Activated CD4-positive, alpha-beta memory T cell treated with anti-CD3 and anti-CD28 coated beads for 36 hours (primary cell): ENCODE measurements at regions not wholly inside any gene's neighbourhood (a gene's known extent, or its start where the extent isn't known, plus 50 kb on each side); places are given as distances from the start of the nearest gene placed in this dataset.

ENCODE experiments used
- CTCF ChIA-PET: fragments of 350-600 bp; sonication (Branson Sonifier 250); formaldehyde crosslinking; loops from one replicate; lab custom pipeline; 2021; ENCODE audit warnings: antibody characterized with exemption, inconsistent platforms; lab: Charles Lee
- POLR2A ChIA-PET: fragments of 350-600 bp; sonication (Branson Sonifier 250); formaldehyde crosslinking; loops from one replicate; lab custom pipeline; 2021; ENCODE audit warnings: antibody characterized with exemption; lab: Charles Lee
- DNase-seq: peaks from one replicate; pipeline ENCODE4 v3.0.0-alpha.2; 2020
- H3K27ac Mint-ChIP-seq: one replicate; pipeline ENCODE4 v1.8.0; 2021; ENCODE audit warnings: mixed read lengths
- H3K27me3 Mint-ChIP-seq: one replicate; pipeline ENCODE4 v1.8.0; 2021; ENCODE audit warnings: mixed read lengths
- H3K36me3 Mint-ChIP-seq: one replicate; pipeline ENCODE4 v1.8.0; 2021; ENCODE audit warnings: mixed read lengths
- H3K4me1 Mint-ChIP-seq: one replicate; pipeline ENCODE4 v1.8.0; 2021; ENCODE audit warnings: low read depth, mixed read lengths
- H3K4me3 Mint-ChIP-seq: one replicate; pipeline ENCODE4 v1.8.0; 2021; ENCODE audit warnings: mild to moderate bottlenecking, mixed read lengths
- H3K9me3 Mint-ChIP-seq: one replicate; pipeline ENCODE4 v1.8.0; 2021; ENCODE audit warnings: mixed read lengths
- intact Hi-C: fragments of 100-400 bp; cut with micrococcal nuclease; formaldehyde crosslinking; loops from one replicate; pipeline ENCODE4 v1.15.1; 2023

DNA sequence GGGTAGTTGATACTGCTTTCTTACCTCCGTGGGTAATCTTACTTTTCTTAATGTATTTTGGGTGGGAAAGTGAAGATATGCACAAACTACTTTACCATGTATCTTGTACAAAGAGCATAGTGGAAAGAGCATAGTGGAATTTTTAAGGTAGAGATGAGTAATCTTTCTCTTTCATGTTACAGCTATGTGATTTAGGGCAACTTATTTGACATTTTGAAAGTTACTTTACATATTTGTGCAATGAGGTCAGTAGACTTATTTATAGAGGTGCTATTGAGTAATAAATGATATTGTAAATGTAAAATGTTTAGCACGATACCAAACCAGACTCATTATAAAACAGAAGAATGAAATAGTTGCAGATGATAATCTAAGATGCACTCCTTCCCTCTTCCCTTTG, 351.2 kb downstream of the TRAM1L1 start:
- Mint-ChIP-seq H3K9me3 (no peaks in the 10 kb centered on the region), H3K4me3 (no peak overlapping the region), H3K4me1 (no peaks in the 10 kb centered on the region), H3K27ac (no peak overlapping the region), H3K36me3 (no peaks in the 10 kb centered on the region), H3K27me3 (no peaks in the 10 kb centered on the region)
- no peak for DNase-seq
- CTCF ChIA-PET, result no interaction called here
- POLR2A ChIA-PET, result no interaction called here
- intact Hi-C loops, result no loop called here

DNA sequence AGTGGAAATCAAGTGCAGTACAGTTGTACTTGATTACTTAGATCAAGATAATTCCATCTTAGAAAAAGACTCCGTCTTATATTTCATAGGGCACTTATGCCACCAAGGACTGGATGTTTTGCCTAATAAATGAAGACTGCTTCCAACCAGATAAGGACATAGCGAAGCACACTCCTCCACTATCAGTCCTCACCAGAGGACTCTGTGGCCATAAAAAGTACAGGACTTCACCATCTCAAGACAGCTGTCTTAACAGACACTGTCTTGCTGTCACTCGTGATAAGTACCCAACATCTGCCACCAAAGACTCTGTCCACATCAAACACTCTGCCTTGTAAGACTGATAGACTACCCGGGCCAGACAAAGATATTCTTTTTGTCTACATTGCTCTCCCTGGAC, 352.0 kb downstream of the TRAM1L1 start:
- no peak overlapping the region for H3K27ac Mint-ChIP-seq
- DNase-seq, result no peak
- ChIA-PET POLR2A (no interaction called here), CTCF (no interaction called here)
- no peaks in the 10 kb centered on the region for H3K27me3 Mint-ChIP-seq
- H3K4me1 Mint-ChIP-seq, result no peaks in the 10 kb centered on the region
- no peaks in the 10 kb centered on the region for H3K36me3 Mint-ChIP-seq
- no peak overlapping the region for H3K4me3 Mint-ChIP-seq
- intact Hi-C loops, result no loop called here
- no peaks in the 10 kb centered on the region for H3K9me3 Mint-ChIP-seq

DNA sequence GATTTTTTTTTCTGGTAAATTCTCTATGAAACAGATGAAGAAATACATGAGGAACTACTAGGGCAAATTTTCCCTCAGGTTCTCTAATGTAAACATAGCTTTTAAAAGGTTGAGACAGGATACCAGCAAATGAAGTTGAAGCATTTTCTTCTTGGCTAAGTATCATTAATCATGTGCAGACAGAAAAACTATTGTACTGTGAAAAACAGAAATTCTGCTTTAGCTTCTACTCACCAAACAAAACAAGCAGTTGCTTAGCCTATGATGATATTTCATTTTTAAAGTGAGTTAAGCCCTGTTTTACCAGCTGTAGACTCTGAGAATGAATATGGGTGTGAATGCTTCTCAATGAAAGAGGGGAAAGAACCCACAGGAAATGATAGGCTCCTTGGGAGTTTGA, 358.9 kb downstream of the TRAM1L1 start:
- no peaks in the 10 kb centered on the region for H3K27me3 Mint-ChIP-seq
- POLR2A ChIA-PET, result no interaction called here
- H3K36me3 Mint-ChIP-seq, result no peaks in the 10 kb centered on the region
- peaks cover 6% of the 10 kb centered on the region for H3K9me3 Mint-ChIP-seq
- no peak overlapping the region for H3K4me3 Mint-ChIP-seq
- no peak overlapping the region for H3K27ac Mint-ChIP-seq
- no peaks in the 10 kb centered on the region for H3K4me1 Mint-ChIP-seq
- DNase-seq, result no peak
- intact Hi-C loops, result no loop called here
- CTCF ChIA-PET, result no interaction called here

DNA sequence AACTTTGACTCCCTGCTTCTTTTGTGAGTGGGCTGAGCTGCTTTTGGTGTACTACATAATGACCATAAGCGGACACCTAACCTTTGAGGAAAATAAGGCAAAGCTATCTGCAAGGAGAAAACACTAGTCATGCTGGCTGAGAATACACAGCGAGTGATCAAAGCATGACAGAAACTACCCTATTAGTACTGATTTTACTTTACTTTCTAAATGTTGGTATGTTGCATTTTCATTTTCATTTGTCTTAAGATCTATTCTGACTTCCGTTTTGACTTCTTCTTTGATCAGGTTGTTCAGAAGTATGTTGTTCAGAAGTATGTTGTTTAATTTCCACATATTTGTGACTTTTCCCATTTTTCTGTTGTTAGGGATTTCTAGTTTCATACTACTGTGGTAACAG, 361.1 kb downstream of the TRAM1L1 start:
- Mint-ChIP-seq H3K36me3 (no peaks in the 10 kb centered on the region), H3K4me3 (no peak overlapping the region), H3K27ac (no peak overlapping the region), H3K9me3 (peaks cover 6% of the 10 kb centered on the region), H3K27me3 (no peaks in the 10 kb centered on the region), H3K4me1 (no peaks in the 10 kb centered on the region)
- POLR2A ChIA-PET, result no interaction called here
- DNase-seq, result no peak
- intact Hi-C loops, result no loop called here
- CTCF ChIA-PET, result no interaction called here

DNA sequence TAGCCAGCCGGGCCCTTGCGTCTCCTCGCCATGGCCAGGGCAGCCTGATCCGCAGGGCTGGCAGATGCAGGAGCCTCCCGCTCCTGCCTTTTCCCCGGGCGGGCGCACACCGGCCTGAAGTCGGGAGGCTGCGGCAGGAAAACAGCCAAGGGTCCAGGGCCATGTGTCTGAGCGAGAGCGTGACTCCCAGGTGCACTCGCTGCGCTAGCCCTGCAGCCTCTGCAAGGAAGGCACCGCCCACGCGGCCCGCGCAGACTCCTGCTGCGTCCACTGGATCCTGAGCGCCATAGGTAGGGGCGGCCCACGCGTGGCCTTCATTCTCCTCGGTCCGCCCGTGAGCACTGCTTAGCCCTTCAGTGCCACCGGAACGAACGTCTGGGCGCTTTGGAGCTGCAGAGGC, 379.9 kb downstream of the TRAM1L1 start:
- no peaks in the 10 kb centered on the region for H3K27me3 Mint-ChIP-seq
- intact Hi-C loops, result no loop called here
- no peak overlapping the region for H3K27ac Mint-ChIP-seq
- H3K4me3 Mint-ChIP-seq, result no peak overlapping the region
- no peak for DNase-seq
- ChIA-PET POLR2A (no interaction called here), CTCF (no interaction called here)
- no peaks in the 10 kb centered on the region for H3K9me3 Mint-ChIP-seq
- H3K4me1 Mint-ChIP-seq, result no peaks in the 10 kb centered on the region
- H3K36me3 Mint-ChIP-seq, result no peaks in the 10 kb centered on the region

DNA sequence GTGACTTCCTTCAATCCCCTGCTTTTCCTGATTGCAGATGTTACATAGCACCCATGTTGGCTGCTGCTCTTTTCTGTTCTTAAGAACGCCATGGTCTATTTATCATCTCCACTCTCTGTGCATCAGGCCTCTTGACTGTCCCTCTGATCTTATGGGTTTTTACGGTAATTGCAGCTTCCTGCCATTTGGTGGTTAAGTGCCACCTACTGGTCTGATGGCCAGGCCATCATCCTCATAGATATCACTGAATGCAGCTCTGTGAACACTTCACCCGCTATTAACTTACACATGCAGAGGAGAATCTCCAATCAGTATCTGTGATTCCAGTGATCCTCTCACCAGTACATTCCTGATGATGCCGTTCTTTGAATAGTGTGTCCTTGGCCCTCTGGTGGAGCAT, 382.4 kb downstream of the TRAM1L1 start:
- H3K4me3 Mint-ChIP-seq, result no peak overlapping the region
- no peaks in the 10 kb centered on the region for H3K36me3 Mint-ChIP-seq
- H3K9me3 Mint-ChIP-seq, result peaks cover 10% of the 10 kb centered on the region
- no peak for DNase-seq
- H3K4me1 Mint-ChIP-seq, result no peaks in the 10 kb centered on the region
- no peak overlapping the region for H3K27ac Mint-ChIP-seq
- no peaks in the 10 kb centered on the region for H3K27me3 Mint-ChIP-seq
- CTCF ChIA-PET, result no interaction called here
- POLR2A ChIA-PET, result no interaction called here
- intact Hi-C loops, result no loop called here

DNA sequence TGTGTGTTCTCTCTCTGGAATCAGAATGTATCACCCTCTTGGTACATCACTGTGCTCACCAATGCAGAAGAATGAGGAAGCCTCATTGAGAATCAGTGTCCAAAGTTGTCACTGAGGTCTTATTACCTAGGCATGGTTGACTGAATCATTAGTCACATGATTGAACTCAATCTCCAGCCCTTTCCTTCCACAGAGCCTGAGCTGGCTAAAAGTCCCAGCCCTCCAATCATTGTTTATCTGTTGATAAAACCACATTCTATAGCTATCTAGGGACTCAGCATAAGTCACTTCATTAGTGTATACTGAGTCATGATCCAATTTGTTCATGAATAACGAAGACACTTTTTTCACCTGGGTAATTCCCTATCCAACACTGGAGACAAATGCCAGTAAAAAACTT, 396.8 kb downstream of the TRAM1L1 start:
- DNase-seq, result no peak
- ChIA-PET POLR2A (no interaction called here), CTCF (no interaction called here)
- H3K27me3 Mint-ChIP-seq, result no peaks in the 10 kb centered on the region
- H3K4me3 Mint-ChIP-seq, result no peak overlapping the region
- H3K27ac Mint-ChIP-seq, result no peak overlapping the region
- H3K36me3 Mint-ChIP-seq, result no peaks in the 10 kb centered on the region
- intact Hi-C loops, result no loop called here
- no peaks in the 10 kb centered on the region for H3K4me1 Mint-ChIP-seq
- H3K9me3 Mint-ChIP-seq, result peaks cover 3% of the 10 kb centered on the region

DNA sequence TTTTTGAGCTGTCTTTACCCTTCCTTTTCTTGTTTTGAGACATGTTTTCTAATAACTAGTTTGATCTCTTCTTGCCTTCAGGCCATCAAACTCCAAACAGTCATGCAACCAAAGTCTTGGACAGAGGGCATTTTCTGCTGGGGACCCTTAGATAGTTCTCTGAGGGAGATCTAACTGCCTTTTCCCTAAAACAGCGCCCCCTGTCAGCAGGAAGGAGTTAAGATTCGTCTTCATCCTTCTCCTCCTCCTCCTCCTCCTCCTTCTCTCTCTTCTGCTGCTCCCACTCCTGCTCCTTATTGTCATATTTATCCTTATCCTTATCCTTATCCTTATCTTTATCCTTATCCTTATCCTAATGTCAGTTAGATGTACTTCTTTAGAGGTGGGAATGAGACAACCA, 417.2 kb downstream of the TRAM1L1 start:
- Mint-ChIP-seq H3K4me3 (no peak overlapping the region), H3K4me1 (no peaks in the 10 kb centered on the region), H3K27ac (no peak overlapping the region), H3K36me3 (no peaks in the 10 kb centered on the region), H3K27me3 (no peaks in the 10 kb centered on the region), H3K9me3 (peaks cover 10% of the 10 kb centered on the region)
- DNase-seq, result no peak
- POLR2A ChIA-PET, result no interaction called here
- intact Hi-C loops, result no loop called here
- CTCF ChIA-PET, result no interaction called here

DNA sequence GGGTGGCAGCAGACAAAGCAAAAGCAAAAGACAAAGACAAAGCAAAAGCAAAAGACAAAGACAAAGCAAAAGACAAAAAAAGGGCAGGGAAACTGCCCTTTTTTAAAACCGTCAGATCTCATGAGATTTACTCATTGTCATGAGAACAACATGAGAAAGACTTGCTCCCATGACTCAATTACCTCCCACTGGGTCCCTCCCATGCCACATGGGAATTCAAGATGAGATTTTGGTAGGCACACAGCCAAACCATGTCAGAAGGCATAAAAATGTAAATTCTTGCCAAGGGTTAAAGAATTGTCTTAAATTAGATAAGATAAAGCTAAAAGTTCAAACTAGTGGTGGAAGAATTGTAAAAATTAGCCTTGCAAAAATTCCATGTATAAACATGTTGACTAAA, 419.7 kb downstream of the TRAM1L1 start:
- ChIA-PET POLR2A (no interaction called here), CTCF (no interaction called here)
- intact Hi-C loops, result no loop called here
- Mint-ChIP-seq H3K4me1 (no peaks in the 10 kb centered on the region), H3K27ac (no peak overlapping the region), H3K9me3 (peaks cover 15% of the 10 kb centered on the region), H3K4me3 (no peak overlapping the region), H3K36me3 (no peaks in the 10 kb centered on the region), H3K27me3 (no peaks in the 10 kb centered on the region)
- no peak for DNase-seq

DNA sequence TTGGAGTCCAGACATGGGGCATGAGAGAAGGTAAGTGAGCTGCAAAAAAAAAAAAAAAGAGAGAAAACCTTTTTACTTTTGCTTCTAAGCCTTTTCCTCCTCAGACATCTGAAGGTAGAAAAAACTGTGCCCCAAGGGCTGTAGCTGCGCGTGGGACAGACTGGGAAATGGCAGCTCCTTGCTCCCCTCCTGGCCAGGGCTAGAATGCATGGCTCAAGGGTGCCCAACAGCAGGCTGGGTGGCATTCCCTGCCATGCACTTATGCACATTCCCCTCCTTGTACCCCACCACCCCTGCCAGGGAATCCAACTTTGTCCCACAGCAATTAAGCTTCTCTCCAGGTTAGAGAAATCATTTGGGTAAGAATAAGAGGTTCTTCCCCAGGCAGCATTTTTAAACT, 421.2 kb downstream of the TRAM1L1 start:
- POLR2A ChIA-PET, result no interaction called here
- no peaks in the 10 kb centered on the region for H3K4me1 Mint-ChIP-seq
- no peak overlapping the region for H3K4me3 Mint-ChIP-seq
- CTCF ChIA-PET, result no interaction called here
- intact Hi-C loops, result no loop called here
- no peaks in the 10 kb centered on the region for H3K36me3 Mint-ChIP-seq
- no peak overlapping the region for H3K27ac Mint-ChIP-seq
- no peak for DNase-seq
- peaks cover 27% of the 10 kb centered on the region for H3K9me3 Mint-ChIP-seq
- H3K27me3 Mint-ChIP-seq, result no peaks in the 10 kb centered on the region

DNA sequence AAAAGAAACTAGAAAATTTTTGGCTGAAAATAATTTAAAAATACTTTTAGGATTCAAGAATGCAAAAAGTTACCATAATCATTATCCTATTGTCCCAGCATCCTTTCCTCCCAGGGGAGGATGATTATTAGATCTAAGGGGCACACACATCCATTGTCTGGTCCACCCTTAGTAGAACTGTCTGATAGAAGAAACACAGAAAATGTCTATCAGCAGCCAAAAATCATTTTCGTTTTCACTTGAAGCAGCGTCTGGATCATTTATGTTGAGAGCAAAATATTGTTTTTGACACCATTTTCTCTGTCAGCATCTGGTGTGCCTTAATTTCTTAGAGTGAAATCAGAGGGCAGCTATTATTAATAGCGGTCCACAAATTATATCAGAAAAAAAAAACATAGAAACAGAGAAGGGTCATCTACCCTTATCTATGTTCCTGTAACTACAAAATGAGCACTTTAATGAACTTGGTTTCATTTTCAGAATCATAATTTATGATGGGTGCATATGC, 446.3 kb downstream of the TRAM1L1 start:
- no peak overlapping the region for H3K27ac Mint-ChIP-seq
- no peak overlapping the region for H3K4me3 Mint-ChIP-seq
- CTCF ChIA-PET, result no interaction called here
- no peaks in the 10 kb centered on the region for H3K36me3 Mint-ChIP-seq
- H3K9me3 Mint-ChIP-seq, result peaks cover 2% of the 10 kb centered on the region
- intact Hi-C loops, result no loop called here
- no peaks in the 10 kb centered on the region for H3K4me1 Mint-ChIP-seq
- POLR2A ChIA-PET, result no interaction called here
- DNase-seq, result no peak
- H3K27me3 Mint-ChIP-seq, result no peaks in the 10 kb centered on the region

DNA sequence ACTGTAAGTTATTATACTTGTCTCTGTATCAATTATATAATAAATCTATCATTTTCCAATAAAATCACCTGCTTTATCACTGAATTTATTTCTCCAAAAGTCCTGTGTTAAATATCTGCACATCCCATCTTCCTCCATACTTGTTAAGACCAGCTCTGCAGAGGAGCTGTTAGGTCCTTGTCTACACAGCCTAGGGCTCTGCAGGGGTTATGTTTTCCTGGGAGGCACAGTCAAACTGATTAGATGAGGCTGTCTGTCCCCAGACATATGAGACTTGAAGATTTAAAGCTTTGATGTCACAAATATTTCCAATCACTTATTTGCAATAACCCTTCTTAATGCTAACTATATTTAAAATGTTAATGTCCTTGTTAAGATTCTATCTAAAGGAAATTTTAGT, 446.8 kb downstream of the TRAM1L1 start:
- Mint-ChIP-seq H3K27me3 (no peaks in the 10 kb centered on the region), H3K36me3 (no peaks in the 10 kb centered on the region), H3K9me3 (no peaks in the 10 kb centered on the region), H3K27ac (no peak overlapping the region), H3K4me3 (no peak overlapping the region), H3K4me1 (no peaks in the 10 kb centered on the region)
- DNase-seq, result no peak
- CTCF ChIA-PET, result no interaction called here
- POLR2A ChIA-PET, result no interaction called here
- intact Hi-C loops, result no loop called here

DNA sequence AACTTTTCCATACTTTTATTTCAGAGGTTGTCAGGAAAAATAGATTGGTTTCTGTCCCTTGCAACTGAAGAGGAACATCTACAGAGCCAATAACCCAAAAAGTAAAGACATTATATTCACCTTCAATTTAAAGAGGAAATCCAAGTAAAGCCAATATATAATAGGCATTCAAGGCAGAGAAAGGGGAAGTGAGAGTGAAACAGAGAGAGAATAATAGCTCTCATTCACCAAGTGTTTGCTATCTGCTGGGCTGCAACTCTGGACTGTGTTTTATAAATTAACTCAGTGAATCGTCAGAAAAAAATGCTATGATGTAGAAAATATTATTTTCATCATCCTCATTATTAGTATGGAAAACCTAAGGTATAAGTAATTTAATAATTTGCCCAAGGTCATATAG, 448.5 kb downstream of the TRAM1L1 start:
- intact Hi-C loops, result no loop called here
- POLR2A ChIA-PET, result no interaction called here
- CTCF ChIA-PET, result no interaction called here
- no peak for DNase-seq
- Mint-ChIP-seq H3K4me1 (no peaks in the 10 kb centered on the region), H3K27ac (no peak overlapping the region), H3K36me3 (no peaks in the 10 kb centered on the region), H3K27me3 (no peaks in the 10 kb centered on the region), H3K4me3 (no peak overlapping the region), H3K9me3 (no peaks in the 10 kb centered on the region)

DNA sequence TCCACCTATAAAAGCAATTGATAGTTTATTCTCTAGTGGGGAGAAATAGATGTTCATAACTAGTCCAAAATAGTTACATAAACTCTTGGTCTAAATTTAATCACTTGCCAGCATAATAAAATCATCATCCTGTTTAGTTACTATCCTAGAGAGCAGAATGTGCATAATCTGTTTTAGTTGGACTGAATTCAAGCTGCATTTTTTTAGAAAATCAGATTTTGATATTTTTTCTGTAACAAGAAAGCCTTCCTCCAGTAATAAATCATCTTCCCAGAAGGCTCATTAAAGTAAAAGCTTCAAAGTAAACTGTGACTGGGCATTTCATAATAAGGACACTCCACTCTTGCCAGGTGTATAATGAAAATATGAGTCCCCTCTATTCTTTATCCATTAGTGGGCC, 453.1 kb downstream of the TRAM1L1 start:
- Mint-ChIP-seq H3K4me1 (no peaks in the 10 kb centered on the region), H3K27ac (no peak overlapping the region), H3K36me3 (no peaks in the 10 kb centered on the region), H3K27me3 (no peaks in the 10 kb centered on the region), H3K4me3 (no peak overlapping the region), H3K9me3 (peaks cover 2% of the 10 kb centered on the region)
- ChIA-PET POLR2A (no interaction called here), CTCF (no interaction called here)
- no peak for DNase-seq
- intact Hi-C loops, result no loop called here
